Activated CD4-positive, alpha-beta memory T cell treated with anti-CD3 and anti-CD28 coated beads, Interleukin-2, amount 10 ng/mL, durations not matched to agents 7 days and 5 days (primary cell): ENCODE measurements at regions not wholly inside any gene's neighbourhood (a gene's known extent, or its start where the extent isn't known, plus 50 kb on each side); places are given as distances from the start of the nearest gene placed in this dataset.
"Not testable (repeated sequence)": the region's sequence is repeated elsewhere in the genome, so short reads cannot be mapped to it uniquely, and the experiment has no call there.

ENCODE experiments used
- CTCF ChIA-PET: fragments of 350-600 bp; sonication (Branson Sonifier 250); formaldehyde crosslinking; loops from one replicate; lab custom pipeline; 2021; ENCODE audit warnings: antibody characterized with exemption, inconsistent platforms; lab: Charles Lee
- POLR2A ChIA-PET: fragments of 350-600 bp; sonication (Branson Sonifier 250); formaldehyde crosslinking; loops from one replicate; lab custom pipeline; 2021; ENCODE audit warnings: antibody characterized with exemption; lab: Charles Lee
- DNase-seq: peaks from one replicate; pipeline ENCODE4 v3.0.0-alpha.2; 2020
- H3K27ac Mint-ChIP-seq: one replicate; pipeline ENCODE4 v1.8.0; 2021; ENCODE audit warnings: mild to moderate bottlenecking, mixed read lengths
- H3K27me3 Mint-ChIP-seq: one replicate; pipeline ENCODE4 v1.8.0; 2021; ENCODE audit warnings: mixed read lengths
- H3K36me3 Mint-ChIP-seq: one replicate; pipeline ENCODE4 v1.8.0; 2021; ENCODE audit warnings: low read depth, mixed read lengths
- H3K4me1 Mint-ChIP-seq: one replicate; pipeline ENCODE4 v1.8.0; 2021; ENCODE audit warnings: mixed read lengths
- H3K4me3 Mint-ChIP-seq: one replicate; pipeline ENCODE4 v1.8.0; 2021; ENCODE audit warnings: mild to moderate bottlenecking, mixed read lengths
- H3K9me3 Mint-ChIP-seq: one replicate; pipeline ENCODE4 v1.8.0; 2021; ENCODE audit warnings: mixed read lengths

DNA sequence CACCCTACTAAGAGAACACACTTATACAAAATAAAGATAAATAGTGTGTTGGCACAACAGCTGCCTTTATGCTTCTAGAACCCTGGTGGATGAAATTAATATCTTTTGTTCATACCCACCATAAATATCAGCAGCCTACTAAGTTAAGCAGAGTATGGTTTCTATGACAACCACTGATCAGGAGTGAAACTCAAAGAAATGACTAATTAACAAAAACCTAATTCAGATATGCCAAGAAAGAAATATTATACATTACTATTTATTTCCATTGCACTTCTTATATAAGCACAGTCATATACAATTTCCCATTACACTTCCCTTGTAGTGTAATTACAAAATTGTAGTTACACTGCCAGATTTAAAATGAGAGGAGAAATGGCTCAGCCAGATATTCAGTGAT is 164.1 kb upstream of the CDKN3 start:
- Mint-ChIP-seq H3K9me3 (no peaks in the 10 kb centered on the region), H3K36me3 (no peaks in the 10 kb centered on the region), H3K27me3 (peaks cover 10% of the 10 kb centered on the region), H3K4me1 (no peaks in the 10 kb centered on the region), H3K4me3 (no peak overlapping the region), H3K27ac (no peak overlapping the region)
- no peak for DNase-seq
- ChIA-PET POLR2A (no interaction called here), CTCF (no interaction called here)

- H3K27ac Mint-ChIP-seq: no peak overlapping the region
- peaks cover 2% of the 10 kb centered on the region for H3K27me3 Mint-ChIP-seq
- no peak overlapping the region for H3K4me3 Mint-ChIP-seq
- DNase-seq: no peak
- H3K4me1 Mint-ChIP-seq: no peaks in the 10 kb centered on the region
- H3K36me3 Mint-ChIP-seq: no peaks in the 10 kb centered on the region
- CTCF ChIA-PET: no interaction called here
- no peaks in the 10 kb centered on the region for H3K9me3 Mint-ChIP-seq
- POLR2A ChIA-PET: no interaction called here
Measured at GRCh38 chr14:54241517-54241916, 155.3 kb upstream of the CDKN3 start.

- no peak overlapping the region for H3K27ac Mint-ChIP-seq
- no peaks in the 10 kb centered on the region for H3K36me3 Mint-ChIP-seq
- POLR2A ChIA-PET: no interaction called here
- no peak for DNase-seq
- CTCF ChIA-PET: no interaction called here
- H3K4me1 Mint-ChIP-seq: no peaks in the 10 kb centered on the region
- peaks cover 14% of the 10 kb centered on the region for H3K27me3 Mint-ChIP-seq
- no peaks in the 10 kb centered on the region for H3K9me3 Mint-ChIP-seq
- H3K4me3 Mint-ChIP-seq: no peak overlapping the region
Measured at GRCh38 chr14:54251356-54251755, 145.5 kb upstream of the CDKN3 start.

DNA sequence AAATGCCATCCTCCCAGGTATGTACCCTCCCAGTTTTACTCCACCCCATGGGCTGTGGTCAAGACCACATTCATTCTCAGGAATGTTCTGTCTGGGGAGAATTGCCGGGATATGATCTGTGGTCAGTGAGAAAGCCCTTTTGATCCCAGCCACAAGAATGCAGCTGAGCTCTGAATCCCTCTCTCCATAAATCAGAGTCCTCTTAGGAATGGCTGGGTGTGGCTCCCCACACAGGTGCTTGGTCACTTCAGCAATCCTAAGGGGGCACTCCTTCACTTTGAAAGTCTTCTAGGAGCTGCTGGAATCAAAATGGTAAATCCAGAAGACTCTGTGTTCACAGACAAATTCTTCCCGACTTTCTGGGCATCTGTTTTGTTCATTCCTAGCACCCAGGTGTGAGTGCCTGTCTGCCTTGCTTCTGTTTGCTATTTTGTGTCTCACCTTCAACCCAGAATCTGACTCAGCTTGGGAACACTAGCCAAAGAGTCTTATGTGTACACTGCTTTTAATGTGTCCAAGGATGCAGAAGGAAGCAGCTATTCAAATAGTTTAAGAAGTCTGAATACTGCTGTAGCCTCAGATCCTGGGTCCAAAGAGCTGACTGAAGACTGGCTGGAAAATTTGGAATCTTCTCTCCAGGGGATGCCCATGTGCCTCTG is 144.6 kb upstream of the CDKN3 start:
- Mint-ChIP-seq H3K4me1 (no peaks in the 10 kb centered on the region), H3K4me3 (no peak overlapping the region), H3K27me3 (peaks cover 14% of the 10 kb centered on the region), H3K9me3 (no peaks in the 10 kb centered on the region), H3K36me3 (no peaks in the 10 kb centered on the region), H3K27ac (no peak overlapping the region)
- CTCF ChIA-PET: no interaction called here
- POLR2A ChIA-PET: no interaction called here
- no peak for DNase-seq

- no peaks in the 10 kb centered on the region for H3K9me3 Mint-ChIP-seq
- peaks cover 9% of the 10 kb centered on the region for H3K27me3 Mint-ChIP-seq
- DNase-seq: no peak
- no peak overlapping the region for H3K27ac Mint-ChIP-seq
- H3K4me1 Mint-ChIP-seq: no peaks in the 10 kb centered on the region
- ChIA-PET POLR2A (no interaction called here), CTCF (no interaction called here)
- no peaks in the 10 kb centered on the region for H3K36me3 Mint-ChIP-seq
- no peak overlapping the region for H3K4me3 Mint-ChIP-seq
Measured at GRCh38 chr14:54253195-54253947, 143.4 kb upstream of the CDKN3 start.

DNA sequence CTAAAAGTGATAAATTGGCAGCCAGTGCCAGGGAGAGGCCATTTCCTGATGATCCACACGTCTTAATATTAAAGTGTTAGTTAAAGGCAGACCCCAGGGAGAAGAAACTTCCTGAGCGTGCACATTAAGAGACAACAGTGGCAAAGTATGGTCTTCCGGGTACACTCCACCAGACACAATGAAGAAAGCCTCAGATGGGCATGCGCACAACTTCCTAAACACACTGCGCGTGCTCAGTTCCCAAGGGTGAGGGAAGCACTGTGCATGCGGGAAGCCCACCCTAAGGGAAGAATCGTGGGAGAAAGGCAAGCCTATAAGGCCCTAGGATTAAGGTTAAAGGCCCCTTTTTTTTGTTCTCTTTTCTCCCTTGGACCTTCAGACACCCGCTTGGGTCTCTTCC is 140.7 kb upstream of the CDKN3 start:
- POLR2A ChIA-PET: no interaction called here
- CTCF ChIA-PET: no interaction called here
- H3K27ac Mint-ChIP-seq: no peak overlapping the region
- H3K9me3 Mint-ChIP-seq: no peaks in the 10 kb centered on the region
- no peak for DNase-seq
- H3K36me3 Mint-ChIP-seq: no peaks in the 10 kb centered on the region
- no peak overlapping the region for H3K4me3 Mint-ChIP-seq
- peaks cover 5% of the 10 kb centered on the region for H3K27me3 Mint-ChIP-seq
- H3K4me1 Mint-ChIP-seq: no peaks in the 10 kb centered on the region

DNA sequence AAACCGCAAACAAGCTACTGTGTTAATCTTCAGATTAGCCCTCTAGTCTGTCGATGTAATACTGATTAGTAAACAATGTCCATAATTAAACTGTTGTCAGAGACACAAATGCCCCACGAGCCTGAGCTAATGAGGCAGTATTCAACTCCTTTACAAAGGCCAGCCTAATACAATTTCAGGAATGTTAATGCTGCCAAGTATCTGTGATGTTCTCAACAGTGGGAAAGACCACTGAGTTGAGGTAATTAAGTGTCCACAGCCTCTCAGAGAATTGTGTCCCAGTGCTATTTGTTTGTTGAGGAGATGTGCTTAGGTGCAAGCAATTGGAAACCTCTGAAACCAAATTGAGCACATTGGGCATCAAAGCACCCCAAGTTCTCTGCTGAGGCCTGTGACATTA is 139.4 kb upstream of the CDKN3 start:
- H3K27me3 Mint-ChIP-seq: peaks cover 4% of the 10 kb centered on the region
- H3K4me1 Mint-ChIP-seq: no peaks in the 10 kb centered on the region
- DNase-seq: no peak
- H3K27ac Mint-ChIP-seq: no peak overlapping the region
- H3K9me3 Mint-ChIP-seq: no peaks in the 10 kb centered on the region
- POLR2A ChIA-PET: no interaction called here
- CTCF ChIA-PET: no interaction called here
- H3K36me3 Mint-ChIP-seq: no peaks in the 10 kb centered on the region
- no peak overlapping the region for H3K4me3 Mint-ChIP-seq

- no peaks in the 10 kb centered on the region for H3K4me1 Mint-ChIP-seq
- no peak overlapping the region for H3K27ac Mint-ChIP-seq
- H3K27me3 Mint-ChIP-seq: peaks cover 5% of the 10 kb centered on the region
- no peak for DNase-seq
- H3K36me3 Mint-ChIP-seq: no peaks in the 10 kb centered on the region
- POLR2A ChIA-PET: no interaction called here
- CTCF ChIA-PET: no interaction called here
- H3K9me3 Mint-ChIP-seq: no peaks in the 10 kb centered on the region
- no peak overlapping the region for H3K4me3 Mint-ChIP-seq
Measured at GRCh38 chr14:54258382-54258781, 138.4 kb upstream of the CDKN3 start.

- Mint-ChIP-seq H3K9me3 (no peaks in the 10 kb centered on the region), H3K27ac (no peak overlapping the region), H3K36me3 (no peaks in the 10 kb centered on the region), H3K4me1 (no peaks in the 10 kb centered on the region), H3K4me3 (no peak overlapping the region), H3K27me3 (peaks cover 11% of the 10 kb centered on the region)
- CTCF ChIA-PET: interaction anchor here (0.6 kb wide), 1 partner anchor 194 kb away, joined by 3 read pairs; no protein-coding TSS in a partner anchor
- POLR2A ChIA-PET: no interaction called here
- no peak for DNase-seq
Measured at GRCh38 chr14:54259821-54260220, 137.0 kb upstream of the CDKN3 start.

DNA sequence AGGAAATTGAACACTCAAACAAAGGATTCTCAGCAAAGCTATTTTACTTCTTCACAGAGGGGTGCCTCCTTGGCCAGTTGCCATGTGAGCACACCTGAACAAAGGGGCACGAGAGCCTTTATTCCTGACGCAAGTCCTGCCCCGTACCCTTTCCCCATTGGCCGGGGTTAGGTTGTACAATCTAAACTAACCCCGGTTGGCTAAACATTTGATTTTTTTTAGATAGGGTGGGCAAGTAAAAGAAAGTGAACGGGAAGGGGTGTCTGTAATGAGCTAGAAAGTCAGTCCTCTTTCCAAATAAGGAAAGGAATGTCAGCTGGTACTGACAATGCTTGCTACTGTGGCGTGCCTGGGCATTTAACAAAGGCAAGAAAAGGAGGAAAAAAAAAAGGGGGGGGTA is 135.5 kb upstream of the CDKN3 start:
- no peaks in the 10 kb centered on the region for H3K9me3 Mint-ChIP-seq
- H3K27ac Mint-ChIP-seq: no peak overlapping the region
- no peak overlapping the region for H3K4me3 Mint-ChIP-seq
- H3K4me1 Mint-ChIP-seq: no peaks in the 10 kb centered on the region
- CTCF ChIA-PET: no interaction called here
- POLR2A ChIA-PET: no interaction called here
- H3K36me3 Mint-ChIP-seq: no peaks in the 10 kb centered on the region
- DNase-seq: no peak
- H3K27me3 Mint-ChIP-seq: peaks cover 11% of the 10 kb centered on the region

- H3K9me3 Mint-ChIP-seq, H3K27ac Mint-ChIP-seq, DNase-seq, H3K36me3 Mint-ChIP-seq, CTCF ChIA-PET, POLR2A ChIA-PET, H3K4me3 Mint-ChIP-seq, H3K4me1 Mint-ChIP-seq: not testable (repeated sequence)
- peaks cover 11% of the 10 kb centered on the region for H3K27me3 Mint-ChIP-seq
Measured at GRCh38 chr14:54266616-54267015, 130.2 kb upstream of the CDKN3 start.

GRCh38 chr14:54267172-54267571 is 129.6 kb upstream of the CDKN3 start:
- ChIA-PET CTCF (no interaction called here), POLR2A (no interaction called here)
- no peak overlapping the region for H3K4me3 Mint-ChIP-seq
- DNase-seq: no peak
- H3K27ac Mint-ChIP-seq: no peak overlapping the region
- H3K4me1 Mint-ChIP-seq: peaks cover 3% of the 10 kb centered on the region
- peaks cover 9% of the 10 kb centered on the region for H3K27me3 Mint-ChIP-seq
- H3K36me3 Mint-ChIP-seq: no peaks in the 10 kb centered on the region
- H3K9me3 Mint-ChIP-seq: no peaks in the 10 kb centered on the region

GRCh38 chr14:54275997-54276725 is 120.6 kb upstream of the CDKN3 start:
- Mint-ChIP-seq H3K27ac (no peak overlapping the region), H3K4me1 (no peaks in the 10 kb centered on the region), H3K27me3 (no peaks in the 10 kb centered on the region), H3K9me3 (no peaks in the 10 kb centered on the region), H3K36me3 (no peaks in the 10 kb centered on the region), H3K4me3 (no peak overlapping the region)
- DNase-seq: no peak
- ChIA-PET CTCF (no interaction called here), POLR2A (no interaction called here)
